GM23248 (cell line): ENCODE measurements at regions not wholly inside any gene's neighbourhood (a gene's known extent, or its start where the extent isn't known, plus 50 kb on each side); places are given as distances from the start of the nearest gene placed in this dataset.

Source experiments
- EZH2 ChIP-seq: fragments of 200-600 bp; sonication (generic); IDR thresholded peaks from 2 replicates; pipeline ENCODE4 v1.6.1; 2018; ENCODE audit warnings: antibody characterized with exemption, mild to moderate bottlenecking; ENCODE audit not compliant: insufficient read depth, poor library complexity, severe bottlenecking
- EZH2phosphoT487 ChIP-seq: fragments of 200-600 bp; sonication (generic); IDR thresholded peaks from 2 replicates; pipeline ENCODE4 v1.6.1; 2018; ENCODE audit warnings: antibody characterized with exemption, moderate library complexity, mild to moderate bottlenecking, low read depth; ENCODE audit not compliant: insufficient read depth

- TF ChIP-seq EZH2phosphoT487 (no peak), EZH2 (no peak)
These were observed 508.8 kb downstream of the DACH1 start for GRCh38 chr13:71358218-71358617.
